HG03045 (cell line): ENCODE measurements at regions not wholly inside any gene's neighbourhood (a gene's known extent, or its start where the extent isn't known, plus 50 kb on each side); places are given as distances from the start of the nearest gene placed in this dataset.
"Not testable (repeated sequence)": the region's sequence is repeated elsewhere in the genome, so short reads cannot be mapped to it uniquely, and the experiment has no call there.

ENCODE experiments used
- ATAC-seq: cut with Tn5 transposase; IDR thresholded peaks from one replicate; pipeline ENCODE4 v1.9.1; 2021; ENCODE audit warnings: mild to moderate bottlenecking, moderate library complexity; ENCODE audit not compliant: unreplicated experiment

GRCh38 chr13:65445340-65445739, 1784.8 kb downstream of the PCDH9 start:
- no peak for ATAC-seq

- no peak for ATAC-seq
Observed at GRCh38 chr13:65435590-65435989, 1794.5 kb downstream of the PCDH9 start.

- no peak for ATAC-seq
Observed at GRCh38 chr13:65417953-65418352, 1812.2 kb downstream of the PCDH9 start.

- ATAC-seq: no peak
Observed at GRCh38 chr13:65416784-65417183, 1813.4 kb downstream of the PCDH9 start.

GRCh38 chr13:65414187-65414586, 1815.9 kb downstream of the PCDH9 start:
- ATAC-seq: no peak

- ATAC-seq: no peak
Observed at GRCh38 chr13:65411521-65411920, 1818.6 kb downstream of the PCDH9 start.

GRCh38 chr13:65410791-65411190, 1819.3 kb downstream of the PCDH9 start:
- ATAC-seq: no peak

GRCh38 chr13:65401315-65401714, 1828.8 kb downstream of the PCDH9 start:
- no peak for ATAC-seq

GRCh38 chr13:65400702-65401101, 1829.4 kb downstream of the PCDH9 start:
- no peak for ATAC-seq

GRCh38 chr13:65387743-65388347, 1842.3 kb downstream of the PCDH9 start:
- ATAC-seq: no peak

- no peak for ATAC-seq
Observed at GRCh38 chr13:65378943-65379519, 1851.1 kb downstream of the PCDH9 start.

- ATAC-seq: no peak
Observed at GRCh38 chr13:65378484-65378883, 1851.7 kb downstream of the PCDH9 start.

- ATAC-seq: no peak
Observed at GRCh38 chr13:65368832-65369231, 1861.3 kb downstream of the PCDH9 start.

GRCh38 chr13:65353951-65354350, 1876.2 kb downstream of the PCDH9 start:
- ATAC-seq: no peak

- ATAC-seq: not testable (repeated sequence)
Observed at GRCh38 chr13:65353150-65353549, 1877.0 kb downstream of the PCDH9 start.

GRCh38 chr13:65347420-65348030, 1882.6 kb downstream of the PCDH9 start:
- ATAC-seq: no peak

- no peak for ATAC-seq
Observed at GRCh38 chr13:65343898-65344663, 1886.1 kb downstream of the PCDH9 start.

- no peak for ATAC-seq
Observed at GRCh38 chr13:65342541-65343337, 1887.4 kb downstream of the PCDH9 start.

GRCh38 chr13:65339241-65339640, 1890.9 kb downstream of the PCDH9 start:
- no peak for ATAC-seq

- ATAC-seq: no peak
Observed at GRCh38 chr13:65336916-65337315, 1893.2 kb downstream of the PCDH9 start.
